DMS53 treated with DMSO at 0.1 percent for 48 hours (cell line): ENCODE measurements at regions not wholly inside any gene's neighbourhood (a gene's known extent, or its start where the extent isn't known, plus 50 kb on each side); places are given as distances from the start of the nearest gene placed in this dataset.

Experiments used
- DNase-seq: peaks from one replicate; lab custom pipeline; 2025; ENCODE audit not compliant: unreplicated experiment; lab: John Stamatoyannopoulos, UW

GRCh38 chr11:20250644-20251247 is 90.5 kb upstream of the DBX1 start:
- DNase-seq, result no peak

- no peak for DNase-seq
Observed at GRCh38 chr11:20249796-20250195, 89.5 kb upstream of the DBX1 start.

- no peak for DNase-seq
Observed at GRCh38 chr11:20249378-20249777, 89.1 kb upstream of the DBX1 start.

DNA sequence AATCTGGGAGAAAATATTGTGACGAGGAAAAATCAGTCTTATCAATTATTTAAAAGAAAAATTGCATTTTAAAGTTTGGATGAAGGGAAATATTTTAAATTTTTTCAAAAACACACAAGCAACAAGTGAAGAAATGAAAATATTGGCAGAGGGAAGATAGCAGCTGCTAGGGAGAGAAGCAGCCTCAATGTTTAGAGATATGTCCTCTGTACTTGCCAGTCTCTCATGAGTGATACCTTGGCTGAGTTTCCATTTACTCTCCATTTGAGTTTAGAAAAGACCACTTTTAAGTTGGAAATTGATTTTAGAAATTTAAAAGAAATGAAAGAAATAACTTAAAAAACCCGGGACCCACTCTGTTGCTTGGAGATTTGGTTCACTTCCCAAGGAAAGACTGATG is 88.6 kb upstream of the DBX1 start:
- no peak for DNase-seq

GRCh38 chr11:20248121-20248772 is 88.0 kb upstream of the DBX1 start:
- no peak for DNase-seq

DNA sequence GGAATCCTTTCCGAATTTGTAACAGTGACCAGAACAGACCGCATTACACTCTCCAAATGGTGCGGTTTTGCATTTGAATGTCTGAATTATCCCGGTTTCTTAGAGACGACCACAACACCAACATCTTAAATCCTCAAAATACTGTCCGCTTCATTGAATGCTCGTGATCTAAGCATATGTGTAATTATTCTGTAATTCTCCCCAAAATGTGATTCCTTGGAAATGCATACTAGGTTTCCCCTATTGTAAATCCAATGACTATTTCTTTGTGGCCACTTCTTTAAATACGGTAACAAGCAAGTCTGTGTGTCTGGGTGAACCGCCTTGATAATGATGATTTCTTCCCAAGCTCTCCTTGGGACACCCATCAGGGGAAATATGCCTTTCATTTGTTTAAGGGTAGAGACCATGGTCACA is 87.3 kb upstream of the DBX1 start:
- no peak for DNase-seq

GRCh38 chr11:20243974-20244373 is 83.7 kb upstream of the DBX1 start:
- no peak for DNase-seq

- DNase-seq, result no peak
Observed at GRCh38 chr11:20238712-20239111, 78.4 kb upstream of the DBX1 start.

GRCh38 chr11:20235164-20235563 is 74.9 kb upstream of the DBX1 start:
- DNase-seq, result no peak

- no peak for DNase-seq
Observed at GRCh38 chr11:20227631-20228030, 67.4 kb upstream of the DBX1 start.

DNA sequence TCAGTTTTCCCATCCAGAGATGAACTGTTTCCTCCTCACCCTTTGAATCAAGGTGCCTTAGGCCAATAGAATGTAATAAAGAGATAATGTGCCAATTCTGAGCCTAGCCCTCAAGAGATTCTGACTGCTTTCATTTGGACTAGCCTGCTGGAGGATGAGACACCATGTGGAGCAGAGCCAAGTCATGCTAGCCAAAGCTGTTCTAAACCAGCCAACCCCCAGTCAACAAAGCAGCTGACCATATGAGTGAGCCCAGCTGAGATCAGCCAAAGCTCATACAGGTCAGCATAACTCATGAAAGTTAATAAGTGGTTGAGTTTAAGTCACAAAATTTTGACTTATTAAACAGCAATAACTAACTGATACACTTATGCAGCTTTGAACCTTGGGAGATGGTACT is 66.7 kb upstream of the DBX1 start:
- no peak for DNase-seq

- DNase-seq, result no peak
Observed at GRCh38 chr11:20221566-20221965, 61.3 kb upstream of the DBX1 start.

DNA sequence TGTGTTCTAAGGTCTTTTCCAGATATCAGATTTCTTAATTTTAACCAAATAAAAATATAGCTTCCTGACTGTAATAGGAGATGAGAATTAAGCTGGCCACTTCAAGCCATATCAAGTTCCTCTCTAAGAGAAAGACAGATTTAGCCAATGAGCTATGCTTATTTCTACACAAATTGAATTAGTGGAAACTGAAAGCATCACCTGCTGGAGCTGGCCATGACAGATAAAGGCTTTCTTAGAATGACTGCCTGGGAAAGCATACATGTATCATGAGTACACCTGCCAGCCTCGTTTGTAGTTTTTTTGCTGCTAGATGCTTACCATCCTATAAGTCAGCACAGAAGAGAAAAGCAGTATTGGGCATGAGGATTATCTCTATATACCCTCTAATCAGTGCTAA is 53.5 kb upstream of the DBX1 start:
- DNase-seq, result no peak

DNA sequence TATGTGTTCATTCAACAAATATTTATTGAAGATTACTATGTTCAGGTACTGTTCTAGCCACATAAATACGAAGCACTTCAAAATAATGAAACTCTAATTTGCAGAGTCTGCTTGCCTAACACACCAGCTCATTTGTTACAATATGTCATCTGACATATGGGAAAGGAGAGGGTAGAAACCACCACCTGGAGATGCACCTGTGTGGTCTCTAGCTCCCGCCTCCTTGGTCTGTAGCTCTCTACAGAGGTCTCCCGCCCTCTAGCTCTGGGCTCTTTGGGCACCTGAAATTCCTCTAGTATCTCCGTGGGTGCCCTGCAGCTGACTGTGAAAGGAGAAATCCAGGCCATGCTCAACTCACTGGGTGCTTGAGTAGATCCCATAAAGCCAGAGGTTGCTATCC is 51.4 kb upstream of the DBX1 start:
- DNase-seq, result no peak
